H9 (cell line): ENCODE measurements at regions not wholly inside any gene's neighbourhood (a gene's known extent, or its start where the extent isn't known, plus 50 kb on each side); places are given as distances from the start of the nearest gene placed in this dataset.

Source experiments
- DNase-seq: peaks from one replicate; pipeline ENCODE4 v3.0.0-alpha.2; 2017
- H2AFZ ChIP-seq: one replicate; pipeline ENCODE4 v1.6.1; 2013; ENCODE audit warnings: mild to moderate bottlenecking, low read length, control low read depth, moderate library complexity
- H2AK5ac ChIP-seq: 2 replicates; pipeline ENCODE4 v1.6.1; 2013; ENCODE audit warnings: low read length, control low read depth, mixed read lengths; ENCODE audit not compliant: insufficient read length
- H2BK120ac ChIP-seq: one replicate; pipeline ENCODE4 v1.6.1; 2013; ENCODE audit warnings: low read depth, mild to moderate bottlenecking, low read length, control low read depth, inconsistent platforms; ENCODE audit not compliant: poor library complexity, severe bottlenecking
- H2BK12ac ChIP-seq: 2 replicates; pipeline ENCODE4 v1.6.1; 2013; ENCODE audit warnings: low read length, control low read depth, mixed read lengths, low read depth; ENCODE audit not compliant: insufficient read length
- H2BK15ac ChIP-seq: 2 replicates; pipeline ENCODE4 v1.6.1; 2013; ENCODE audit warnings: low read depth, low read length, control low read depth
- H2BK20ac ChIP-seq: one replicate; pipeline ENCODE4 v1.6.1; 2013; ENCODE audit warnings: low read depth, mild to moderate bottlenecking, low read length, control low read depth, inconsistent platforms; ENCODE audit not compliant: poor library complexity, severe bottlenecking
- H2BK5ac ChIP-seq: 2 replicates; pipeline ENCODE4 v1.6.1; 2013; ENCODE audit warnings: low read length, control low read depth, mixed read lengths; ENCODE audit not compliant: insufficient read length
- H3K14ac ChIP-seq: 2 replicates; pipeline ENCODE4 v1.6.1; 2013; ENCODE audit warnings: low read length, control low read depth; ENCODE audit not compliant: insufficient read depth
- H3K18ac ChIP-seq: 2 replicates; pipeline ENCODE4 v1.6.1; 2013; ENCODE audit warnings: low read depth, mild to moderate bottlenecking, mixed read lengths, low read length, control low read depth; ENCODE audit not compliant: insufficient read length
- H3K23ac ChIP-seq: 2 replicates; pipeline ENCODE4 v1.6.1; 2013; ENCODE audit warnings: low read length, control low read depth, mixed read lengths, low read depth; ENCODE audit not compliant: insufficient read length
- H3K23me2 ChIP-seq: 2 replicates; pipeline ENCODE4 v1.6.1; 2013; ENCODE audit warnings: low read depth, mild to moderate bottlenecking, mixed read lengths, low read length, control low read depth; ENCODE audit not compliant: insufficient read length, poor library complexity, severe bottlenecking
- H3K27ac ChIP-seq: 2 replicates; pipeline ENCODE4 v1.5.1; 2013; ENCODE audit warnings: low read length, control low read depth, mixed read lengths, low read depth; ENCODE audit not compliant: insufficient read length
- H3K27me3 ChIP-seq: 2 replicates; pipeline ENCODE4 v1.6.1; 2013; ENCODE audit warnings: low read length, control low read depth, inconsistent platforms; ENCODE audit not compliant: insufficient read depth
- H3K4ac ChIP-seq: 2 replicates; pipeline ENCODE4 v1.6.1; 2013; ENCODE audit warnings: low read depth, mild to moderate bottlenecking, control low read depth, inconsistent platforms, low read length, moderate library complexity
- H3K4me1 ChIP-seq: 2 replicates; pipeline ENCODE4 v1.6.1; 2013; ENCODE audit warnings: low read length, control low read depth, inconsistent platforms; ENCODE audit not compliant: insufficient read depth
- H3K4me2 ChIP-seq: 2 replicates; pipeline ENCODE4 v1.6.1; 2013; ENCODE audit warnings: low read length, control low read depth, mixed read lengths; ENCODE audit not compliant: insufficient read length, insufficient read depth
- H3K56ac ChIP-seq: 2 replicates; pipeline ENCODE4 v1.6.1; 2013; ENCODE audit warnings: low read depth, mild to moderate bottlenecking, mixed read lengths, low read length, control low read depth; ENCODE audit not compliant: insufficient read length
- H3K79me1 ChIP-seq: 2 replicates; pipeline ENCODE4 v1.6.1; 2013; ENCODE audit warnings: low read depth, mild to moderate bottlenecking, moderate library complexity, low read length, control low read depth, inconsistent platforms; ENCODE audit not compliant: insufficient read depth, poor library complexity, severe bottlenecking
- H3K79me2 ChIP-seq: 2 replicates; pipeline ENCODE4 v1.6.1; 2013; ENCODE audit warnings: low read length, control low read depth, inconsistent platforms; ENCODE audit not compliant: insufficient read depth
- H3K9ac ChIP-seq: 2 replicates; pipeline ENCODE4 v1.6.1; 2013; ENCODE audit warnings: low read length, control low read depth, mixed read lengths; ENCODE audit not compliant: insufficient read length; ENCODE audit errors: extremely low read depth
- H3K9me3 ChIP-seq: one replicate; pipeline ENCODE4 v1.6.1; 2013; ENCODE audit warnings: low read depth, low read length, inconsistent platforms; ENCODE audit not compliant: control insufficient read depth
- H3T11ph ChIP-seq: one replicate; pipeline ENCODE4 v1.6.1; 2013; ENCODE audit warnings: mild to moderate bottlenecking, low read length, control low read depth, inconsistent platforms
- H4K20me1 ChIP-seq: one replicate; pipeline ENCODE4 v1.6.1; 2013; ENCODE audit not compliant: control insufficient read depth, insufficient read length, insufficient read depth
- H4K5ac ChIP-seq: 2 replicates; pipeline ENCODE4 v1.6.1; 2013; ENCODE audit warnings: low read depth, mild to moderate bottlenecking, mixed read lengths, low read length, control low read depth; ENCODE audit not compliant: insufficient read length
- H4K8ac ChIP-seq: replicated peaks from 2 replicates; pipeline ENCODE4 v1.6.1; 2013; ENCODE audit warnings: low read length, control low read depth, mixed read lengths, low read depth; ENCODE audit not compliant: insufficient read length
- H4K91ac ChIP-seq: 2 replicates; pipeline ENCODE4 v1.6.1; 2013; ENCODE audit warnings: low read depth, mild to moderate bottlenecking, moderate library complexity, mixed read lengths, low read length, control low read depth; ENCODE audit not compliant: insufficient read length
- H3K27ac Mint-ChIP-seq, 3 experiments: 2 replicates in 2 of 3; 3 replicates in 1 of 3; pipeline ENCODE4 v1.8.0; 2020 to 2021; ENCODE audit warnings: mixed read lengths in 3 of 3, mild to moderate bottlenecking in 1 of 3, moderate library complexity in 1 of 3
- H3K27me3 Mint-ChIP-seq: 2 replicates; pipeline ENCODE4 v1.8.0; 2021; ENCODE audit warnings: low read depth, mild to moderate bottlenecking, moderate library complexity, mixed read lengths
- H3K36me3 Mint-ChIP-seq, 3 experiments: 2 replicates in 2 of 3; 3 replicates in 1 of 3; pipeline ENCODE4 v1.8.0; 2020 to 2021; ENCODE audit warnings: low read depth in 3 of 3, mixed read lengths in 3 of 3; ENCODE audit not compliant: insufficient read depth in 1 of 3
- H3K4me1 Mint-ChIP-seq, 2 experiments: 2 replicates each; pipeline ENCODE4 v1.8.0; 2020; ENCODE audit warnings: mixed read lengths in 2 of 2
- H3K4me3 Mint-ChIP-seq, 2 experiments: 2 replicates in 1 of 2; 3 replicates in 1 of 2; pipeline ENCODE4 v1.8.0; 2020 to 2021; ENCODE audit warnings: mild to moderate bottlenecking in 2 of 2, mixed read lengths in 2 of 2, moderate library complexity in 1 of 2
- H3K9me3 Mint-ChIP-seq, 2 experiments: 2 replicates in 1 of 2; 3 replicates in 1 of 2; pipeline ENCODE4 v1.8.0; 2020; ENCODE audit warnings: mild to moderate bottlenecking in 2 of 2, mixed read lengths in 2 of 2, moderate library complexity in 1 of 2
- TF ChIP-seq, protein P1 (sequence below): fragments of 200-600 bp; sonication (generic); conservative IDR thresholded peaks from 3 replicates; pipeline ENCODE4 v1.8.0; 2021; ENCODE audit warnings: antibody characterized with exemption, mild to moderate bottlenecking

DNA sequence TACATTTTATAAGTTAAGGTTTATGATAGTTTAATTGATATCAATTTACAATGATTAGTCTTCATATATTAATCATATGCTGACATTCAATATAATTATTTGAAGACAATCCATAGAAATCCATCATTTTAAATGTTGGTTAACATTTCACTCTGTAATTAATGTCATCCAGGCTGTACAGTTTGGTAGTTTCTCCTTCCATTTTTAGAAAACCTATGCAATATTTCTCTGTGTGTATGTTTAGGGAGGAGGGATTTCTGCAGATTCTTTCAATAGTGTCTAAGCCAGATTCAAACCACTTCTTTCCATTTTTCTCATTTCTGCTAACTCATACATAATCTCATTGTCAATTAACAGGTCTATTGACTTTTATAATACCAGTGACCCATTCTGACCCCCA is 1159.0 kb upstream of the ATXN8OS start:
- no peak overlapping the region for H3K27ac ChIP-seq
- Mint-ChIP-seq H3K27me3 (no peaks in the 10 kb centered on the region), H3K4me1 (no peaks in the 10 kb centered on the region), H3K4me3 (no peak overlapping the region), H3K27ac (no peak overlapping the region), H3K36me3 (peaks cover 0 to 2% (median 0%) of the 10 kb centered on the region in 3 experiments; a peak in 1 of 7 replicates), H3K9me3 (peaks cover 0 to 2% of the 10 kb centered on the region in 2 experiments; a peak in 1 of 5 replicates)
- H3K9ac ChIP-seq: no peak overlapping the region
- no peak overlapping the region for H2BK15ac ChIP-seq
- no peak overlapping the region for H3K4ac ChIP-seq
- H2AK5ac ChIP-seq: no peak overlapping the region
- H3K56ac ChIP-seq: no peak overlapping the region
- H3K79me1 ChIP-seq: no peaks in the 10 kb centered on the region
- H2BK5ac ChIP-seq: no peak overlapping the region
- no peak overlapping the region for H3K18ac ChIP-seq
- no peak overlapping the region for H4K5ac ChIP-seq
- H2BK20ac ChIP-seq: no peak overlapping the region
- no peak overlapping the region for H4K8ac ChIP-seq
- no peaks in the 10 kb centered on the region for H3K4me1 ChIP-seq
- no peaks in the 10 kb centered on the region for H4K20me1 ChIP-seq
- no peaks in the 10 kb centered on the region for H3K27me3 ChIP-seq
- H3K14ac ChIP-seq: no peak overlapping the region
- TF ChIP-seq, protein P1, sequence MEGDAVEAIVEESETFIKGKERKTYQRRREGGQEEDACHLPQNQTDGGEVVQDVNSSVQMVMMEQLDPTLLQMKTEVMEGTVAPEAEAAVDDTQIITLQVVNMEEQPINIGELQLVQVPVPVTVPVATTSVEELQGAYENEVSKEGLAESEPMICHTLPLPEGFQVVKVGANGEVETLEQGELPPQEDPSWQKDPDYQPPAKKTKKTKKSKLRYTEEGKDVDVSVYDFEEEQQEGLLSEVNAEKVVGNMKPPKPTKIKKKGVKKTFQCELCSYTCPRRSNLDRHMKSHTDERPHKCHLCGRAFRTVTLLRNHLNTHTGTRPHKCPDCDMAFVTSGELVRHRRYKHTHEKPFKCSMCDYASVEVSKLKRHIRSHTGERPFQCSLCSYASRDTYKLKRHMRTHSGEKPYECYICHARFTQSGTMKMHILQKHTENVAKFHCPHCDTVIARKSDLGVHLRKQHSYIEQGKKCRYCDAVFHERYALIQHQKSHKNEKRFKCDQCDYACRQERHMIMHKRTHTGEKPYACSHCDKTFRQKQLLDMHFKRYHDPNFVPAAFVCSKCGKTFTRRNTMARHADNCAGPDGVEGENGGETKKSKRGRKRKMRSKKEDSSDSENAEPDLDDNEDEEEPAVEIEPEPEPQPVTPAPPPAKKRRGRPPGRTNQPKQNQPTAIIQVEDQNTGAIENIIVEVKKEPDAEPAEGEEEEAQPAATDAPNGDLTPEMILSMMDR: no peak
- H3K23ac ChIP-seq: no peak overlapping the region
- H3K4me2 ChIP-seq: no peak overlapping the region
- no peak overlapping the region for H4K91ac ChIP-seq
- H3K9me3 ChIP-seq: no peaks in the 10 kb centered on the region
- no peak overlapping the region for H2BK120ac ChIP-seq
- no peak overlapping the region for H3T11ph ChIP-seq
- no peak overlapping the region for H2BK12ac ChIP-seq
- no peak overlapping the region for H2AFZ ChIP-seq
- no peaks in the 10 kb centered on the region; the same call in 1 of the 2 replicates for H3K79me2 ChIP-seq
- no peak for DNase-seq
- H3K23me2 ChIP-seq: no peaks in the 10 kb centered on the region
